NOMO-1 treated with dmso at 0.1 percent for 144 hours (cell line): ENCODE measurements at regions not wholly inside any gene's neighbourhood (a gene's known extent, or its start where the extent isn't known, plus 50 kb on each side); places are given as distances from the start of the nearest gene placed in this dataset.
A peak's percentile ranks its signal among the peaks of the same experiment; 100 is the strongest.
"Not testable (repeated sequence)": the region's sequence is repeated elsewhere in the genome, so short reads cannot be mapped to it uniquely, and the experiment has no call there.

Experiments
- DNase-seq: peaks from one replicate; lab custom pipeline; 2025; ENCODE audit not compliant: unreplicated experiment; lab: John Stamatoyannopoulos, UW

GRCh38 chr17:14451729-14452191, 150.9 kb downstream of the HS3ST3B1 start:
- no peak for DNase-seq

GRCh38 chr17:14448818-14449217, 147.9 kb downstream of the HS3ST3B1 start:
- DNase-seq, result no peak

- DNase-seq, result no peak
These were observed 145.9 kb downstream of the HS3ST3B1 start for GRCh38 chr17:14446825-14447224.

- no peak for DNase-seq
These were observed 144.0 kb downstream of the HS3ST3B1 start for GRCh38 chr17:14444915-14445314.

- no peak for DNase-seq
These were observed 142.1 kb downstream of the HS3ST3B1 start for GRCh38 chr17:14442798-14443528.

- no peak for DNase-seq
These were observed 136.3 kb downstream of the HS3ST3B1 start for GRCh38 chr17:14437176-14437575.

- DNase-seq, result no peak
These were observed 135.4 kb downstream of the HS3ST3B1 start for GRCh38 chr17:14436266-14436665.

- no peak for DNase-seq
These were observed 133.6 kb downstream of the HS3ST3B1 start for GRCh38 chr17:14434506-14434905.

- DNase-seq, result no peak
These were observed 131.2 kb downstream of the HS3ST3B1 start for GRCh38 chr17:14432079-14432478.

GRCh38 chr17:14429084-14429483, 128.2 kb downstream of the HS3ST3B1 start:
- no peak for DNase-seq

- DNase-seq, result peak; percentile 14
These were observed 127.8 kb downstream of the HS3ST3B1 start for GRCh38 chr17:14428648-14429029.

GRCh38 chr17:14427900-14428647, 127.2 kb downstream of the HS3ST3B1 start:
- DNase-seq, result no peak

- not testable (repeated sequence) for DNase-seq
These were observed 122.3 kb downstream of the HS3ST3B1 start for GRCh38 chr17:14423156-14423555.

- no peak for DNase-seq
These were observed 116.5 kb downstream of the HS3ST3B1 start for GRCh38 chr17:14417336-14417735.

- no peak for DNase-seq
These were observed 108.4 kb downstream of the HS3ST3B1 start for GRCh38 chr17:14409292-14409691.

- DNase-seq, result no peak
These were observed 106.7 kb downstream of the HS3ST3B1 start for GRCh38 chr17:14407541-14407940.

- no peak for DNase-seq
These were observed 104.3 kb downstream of the HS3ST3B1 start for GRCh38 chr17:14405189-14405588.
